Transverse colon (tissue), 4 donors: ENCODE measurements at regions not wholly inside any gene's neighbourhood (a gene's known extent, or its start where the extent isn't known, plus 50 kb on each side); places are given as distances from the start of the nearest gene placed in this dataset.

Source experiments
- DNase-seq: peaks from one replicate; pipeline ENCODE4 v3.0.0-alpha.2; 2019
- H3K27ac ChIP-seq, 4 donors: fragments of 200-600 bp; sonication (generic); 2 replicates each; pipeline ENCODE4 v1.5.1; 2016 to 2018; ENCODE audit warnings: inconsistent platforms in 4 of 4
- H3K27me3 ChIP-seq: fragments of 200-600 bp; sonication (generic); 2 replicates; pipeline ENCODE4 v1.5.1; 2017; ENCODE audit warnings: inconsistent platforms
- H3K36me3 ChIP-seq, 4 donors: fragments of 200-600 bp; sonication (generic); 2 replicates each; pipeline ENCODE4 v1.5.1; 2017 to 2019; ENCODE audit warnings: inconsistent platforms in 4 of 4
- H3K4me1 ChIP-seq, 4 donors: fragments of 200-600 bp; sonication (generic); 2 replicates each; pipeline ENCODE4 v1.5.1; 2017 to 2020; ENCODE audit warnings: inconsistent platforms in 4 of 4
- H3K4me3 ChIP-seq, 4 donors: fragments of 200-600 bp; sonication (generic); 1 replicate in 1 of 4; 2 replicates in 3 of 4; pipeline versions ENCODE4 v1.5.1 to v1.6.1; 2017 to 2019; ENCODE audit warnings: inconsistent platforms in 4 of 4
- H3K9me3 ChIP-seq, 2 donors: fragments of 200-600 bp; sonication (generic); 2 replicates each; pipeline ENCODE4 v1.5.1; 2017 to 2019; ENCODE audit warnings: inconsistent platforms in 2 of 2
- EP300 ChIP-seq: sonication (generic); formaldehyde crosslinking; IDR thresholded peaks from one replicate; pipeline ENCODE4 v1.6.1; 2017; ENCODE audit warnings: antibody characterized with exemption, low read depth
- POLR2A ChIP-seq: fragments of 450-650 bp; IDR thresholded peaks from one replicate; pipeline ENCODE4 v1.6.1; 2016; ENCODE audit warnings: antibody characterized with exemption, mild to moderate bottlenecking, moderate library complexity
- POLR2AphosphoS5 ChIP-seq, 3 donors: sonication (generic); formaldehyde crosslinking; IDR thresholded peaks; one replicate each; pipeline ENCODE4 v1.6.1; 2016; ENCODE audit warnings: antibody characterized with exemption in 3 of 3
- WGBS, 2 donors: methylation state at CpG; one replicate each; pipeline ENCODE4 v1.1.5; 2018; ENCODE audit warnings: low coverage in 1 of 2; 5-methylcytosine and 5-hydroxymethylcytosine counted together
- in situ Hi-C, 4 donors: fragments of 200-750 bp; cut with MboI; loops; one replicate each; pipeline versions ENCODE4 v1.15.0 to v1.15.1; 2017; ENCODE audit warnings: low sequenced_read_pairs in 3 of 4, low pct_ligation_motif_present in 1 of 4, low pct_unique_long_range_greater_than_20kb in 1 of 4
- intact Hi-C: fragments of 100-400 bp; cut with DNase I; formaldehyde crosslinking; loops from one replicate; pipeline ENCODE4 v1.15.1; 2023; ENCODE audit warnings: low total_unique reads
- TF ChIP-seq, protein P1 (sequence below), 5 experiments: fragments of 200-600 bp in 3 of 5; fragments of 450-650 bp in 2 of 5; sonication (generic) in 3 of 5; IDR thresholded peaks; 1 replicate in 2 of 5; 2 replicates in 3 of 5; pipeline ENCODE4 v1.5.1; 2016 to 2017; ENCODE audit warnings: antibody characterized with exemption in 5 of 5, inconsistent platforms in 3 of 5, mild to moderate bottlenecking in 2 of 5, moderate library complexity in 1 of 5

DNA sequence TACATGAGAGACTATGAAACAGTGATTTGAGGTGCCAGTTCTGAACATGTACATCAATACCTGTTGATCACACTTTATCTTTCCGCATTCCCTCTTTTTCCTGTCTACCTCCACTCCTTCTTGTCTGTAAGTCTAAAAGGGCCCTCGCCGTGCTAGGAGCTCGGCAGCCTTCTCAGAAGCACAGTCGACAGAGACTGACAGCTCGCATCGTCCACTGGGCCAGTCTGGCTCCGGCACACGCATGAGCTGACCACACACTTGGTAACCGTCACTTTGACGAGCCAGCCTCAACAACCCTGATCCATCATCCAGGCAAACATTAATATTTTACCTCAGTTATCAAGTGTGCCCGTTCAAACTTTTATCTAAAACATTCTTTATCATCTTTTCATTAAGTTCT, 265.3 kb downstream of the TFAP2A start:
- WGBS, 2 donors: 86 to 93% methylated on average over 9 to 12 of the region's 12 CpGs

DNA sequence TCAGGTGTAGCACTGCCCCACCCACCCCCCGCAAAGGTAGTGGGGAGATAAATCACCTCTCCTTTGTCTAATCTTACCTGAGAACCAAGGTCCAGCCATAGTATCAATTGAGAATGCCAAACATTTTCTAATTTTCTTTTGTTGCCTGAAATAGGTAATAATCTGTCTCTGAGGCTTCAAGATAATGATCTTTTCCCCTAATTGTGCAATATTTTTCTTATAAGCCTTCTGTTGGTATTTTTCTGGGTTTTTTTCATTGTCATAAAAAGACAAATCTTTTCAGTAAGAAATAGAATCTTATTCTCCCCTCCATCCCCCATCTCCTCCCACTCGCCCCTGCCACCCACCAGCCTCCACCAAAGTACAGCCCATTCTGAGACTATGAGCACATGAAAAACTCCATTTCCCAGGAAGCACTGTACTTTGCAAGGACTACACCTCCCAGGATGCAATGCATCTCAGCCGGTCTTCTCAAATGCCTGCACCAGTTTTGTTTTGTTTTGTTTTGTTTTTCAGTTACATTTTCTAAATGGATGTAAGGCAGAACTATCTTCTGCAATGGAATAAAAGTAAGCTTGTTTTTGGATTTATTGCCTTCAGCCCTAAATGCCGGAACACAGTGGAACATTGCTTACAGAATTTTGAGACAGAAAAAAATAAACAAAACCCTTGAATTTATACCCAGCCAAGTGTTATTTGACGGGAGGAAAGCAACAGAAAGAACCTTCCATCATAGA, 268.0 kb downstream of the TFAP2A start:
- H3K9me3 ChIP-seq: no peaks in the 10 kb centered on the region
- WGBS, 2 donors: 30 to 31% methylated on average over 5 of the region's 5 CpGs
- in situ Hi-C loops: no loop called here
- no peaks in the 10 kb centered on the region for H3K27me3 ChIP-seq
- intact Hi-C loops: no loop called here
- no peaks in the 10 kb centered on the region for H3K4me1 ChIP-seq
- TF ChIP-seq POLR2A (no peak), EP300 (no peak), POLR2AphosphoS5 (IDR thresholded peaks at IDR 0.05) (no peak)
- TF ChIP-seq, protein P1, sequence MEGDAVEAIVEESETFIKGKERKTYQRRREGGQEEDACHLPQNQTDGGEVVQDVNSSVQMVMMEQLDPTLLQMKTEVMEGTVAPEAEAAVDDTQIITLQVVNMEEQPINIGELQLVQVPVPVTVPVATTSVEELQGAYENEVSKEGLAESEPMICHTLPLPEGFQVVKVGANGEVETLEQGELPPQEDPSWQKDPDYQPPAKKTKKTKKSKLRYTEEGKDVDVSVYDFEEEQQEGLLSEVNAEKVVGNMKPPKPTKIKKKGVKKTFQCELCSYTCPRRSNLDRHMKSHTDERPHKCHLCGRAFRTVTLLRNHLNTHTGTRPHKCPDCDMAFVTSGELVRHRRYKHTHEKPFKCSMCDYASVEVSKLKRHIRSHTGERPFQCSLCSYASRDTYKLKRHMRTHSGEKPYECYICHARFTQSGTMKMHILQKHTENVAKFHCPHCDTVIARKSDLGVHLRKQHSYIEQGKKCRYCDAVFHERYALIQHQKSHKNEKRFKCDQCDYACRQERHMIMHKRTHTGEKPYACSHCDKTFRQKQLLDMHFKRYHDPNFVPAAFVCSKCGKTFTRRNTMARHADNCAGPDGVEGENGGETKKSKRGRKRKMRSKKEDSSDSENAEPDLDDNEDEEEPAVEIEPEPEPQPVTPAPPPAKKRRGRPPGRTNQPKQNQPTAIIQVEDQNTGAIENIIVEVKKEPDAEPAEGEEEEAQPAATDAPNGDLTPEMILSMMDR (IDR thresholded peaks at IDR 0.05): no peak
- no peaks in the 10 kb centered on the region for H3K36me3 ChIP-seq
- no peak for DNase-seq
- H3K27ac ChIP-seq: no peak overlapping the region
- peak overlapping the region in 2 of 4 donors; percentile 13 to 40 for H3K4me3 ChIP-seq

More for the DNA sequence above, 265.3 kb downstream of the TFAP2A start:
- intact Hi-C loops (no loop called here), in situ Hi-C loops (no loop called here)
- no peak overlapping the region for H3K4me3 ChIP-seq
- H3K27me3 ChIP-seq: no peaks in the 10 kb centered on the region
- no peak for TF ChIP-seq POLR2AphosphoS5 (IDR thresholded peaks at IDR 0.05)
- TF ChIP-seq POLR2A: no peak
- TF ChIP-seq, protein P1 (IDR thresholded peaks at IDR 0.05): no peak
- no peak for TF ChIP-seq EP300
- no peaks in the 10 kb centered on the region for H3K36me3 ChIP-seq
- no peak for DNase-seq
- no peaks in the 10 kb centered on the region for H3K4me1 ChIP-seq
- no peak overlapping the region for H3K27ac ChIP-seq
- no peaks in the 10 kb centered on the region for H3K9me3 ChIP-seq

DNA sequence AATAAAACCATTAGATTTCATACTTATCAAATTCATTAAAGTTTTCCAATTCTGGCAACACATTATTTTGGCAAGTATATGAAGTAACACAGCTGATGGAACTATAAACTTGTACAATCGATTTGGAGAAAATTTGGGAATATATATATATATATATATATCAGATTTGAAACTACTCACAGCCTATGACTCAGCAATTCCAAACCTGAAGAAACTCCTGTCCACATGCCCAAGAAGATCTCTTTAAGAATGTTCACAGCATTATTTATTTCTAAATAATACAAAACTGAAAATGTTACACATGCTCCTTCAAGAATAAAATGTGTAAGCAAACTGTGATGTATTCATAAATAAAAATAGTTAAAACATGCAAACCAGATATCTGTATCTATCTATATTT, 270.1 kb downstream of the TFAP2A start:
- intact Hi-C loops (no loop called here), in situ Hi-C loops (no loop called here)
- Histone ChIP-seq H3K36me3 (no peaks in the 10 kb centered on the region), H3K9me3 (no peaks in the 10 kb centered on the region), H3K27me3 (no peaks in the 10 kb centered on the region), H3K4me3 (no peak overlapping the region), H3K4me1 (no peaks in the 10 kb centered on the region), H3K27ac (no peak overlapping the region)
- TF ChIP-seq, protein P1 (IDR thresholded peaks at IDR 0.05): no peak
- no peak for TF ChIP-seq POLR2AphosphoS5 (IDR thresholded peaks at IDR 0.05)
- no peak for TF ChIP-seq POLR2A
- TF ChIP-seq EP300: no peak
- 53 to 56% methylated on average over 1 of the region's 1 CpG for WGBS, 2 donors
- no peak for DNase-seq

DNA sequence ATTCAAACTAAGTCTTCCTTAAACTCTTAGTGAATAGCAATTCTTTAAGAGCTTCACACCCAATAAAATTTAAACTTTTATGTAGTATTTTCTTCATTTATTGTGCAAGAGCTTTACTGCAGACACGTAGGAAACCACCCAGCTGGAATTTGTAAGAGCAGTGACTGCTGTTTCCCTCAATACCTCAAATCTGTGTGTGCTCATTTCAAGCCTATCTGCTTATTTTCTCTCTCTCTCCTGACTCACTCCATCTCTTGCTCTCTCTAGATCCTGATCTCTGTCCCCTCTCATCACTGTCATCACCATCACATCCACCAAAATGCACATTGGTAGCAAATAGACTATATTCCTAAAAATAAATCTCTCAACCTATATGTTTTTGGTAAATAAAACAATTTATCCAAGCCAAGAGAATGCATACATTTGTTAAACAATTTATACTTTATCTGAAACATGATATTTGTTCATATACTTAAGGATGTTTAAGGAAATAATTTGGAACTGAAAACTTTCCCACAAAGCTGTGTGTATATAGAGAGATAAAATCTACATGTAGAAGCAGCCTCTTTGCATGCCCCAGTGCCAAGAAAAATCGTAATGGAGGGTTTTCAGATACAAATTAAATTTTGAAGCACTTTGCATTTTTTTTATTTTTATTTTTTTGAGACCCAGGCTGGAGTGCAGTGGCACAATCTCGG, 273.0 kb downstream of the TFAP2A start:
- no peak for DNase-seq
- Histone ChIP-seq H3K4me1 (no peaks in the 10 kb centered on the region), H3K9me3 (no peaks in the 10 kb centered on the region), H3K36me3 (no peaks in the 10 kb centered on the region), H3K27ac (no peak overlapping the region), H3K27me3 (no peaks in the 10 kb centered on the region), H3K4me3 (no peak overlapping the region)
- WGBS, 2 donors: 20 to 54% methylated on average over 2 to 3 of the region's 3 CpGs
- TF ChIP-seq POLR2A: no peak
- TF ChIP-seq POLR2AphosphoS5 (IDR thresholded peaks at IDR 0.05): no peak
- TF ChIP-seq, protein P1 (IDR thresholded peaks at IDR 0.05): no peak
- no peak for TF ChIP-seq EP300
- in situ Hi-C loops: no loop called here
- intact Hi-C loops: no loop called here
